Ishikawa (cell line): ENCODE measurements at regions not wholly inside any gene's neighbourhood (a gene's known extent, or its start where the extent isn't known, plus 50 kb on each side); places are given as distances from the start of the nearest gene placed in this dataset.

Source experiments
- CREB1 ChIP-seq: IDR thresholded peaks from 2 replicates; pipeline ENCODE4 v1.6.1; 2012; ENCODE audit warnings: low read depth
- EP300 ChIP-seq: IDR thresholded peaks from 2 replicates; pipeline ENCODE4 v1.6.1; 2012; ENCODE audit warnings: borderline replicate concordance
- FOXM1 ChIP-seq: IDR thresholded peaks from 2 replicates; pipeline ENCODE4 v1.6.1; 2012; ENCODE audit warnings: low read depth, borderline replicate concordance
- NFIC ChIP-seq: IDR thresholded peaks from 2 replicates; pipeline ENCODE4 v1.6.1; 2012
- RAD21 ChIP-seq: IDR thresholded peaks from 2 replicates; pipeline ENCODE4 v1.6.1; 2012; ENCODE audit warnings: low read depth
- REST ChIP-seq: IDR thresholded peaks from 2 replicates; pipeline ENCODE4 v1.6.1; 2012; ENCODE audit warnings: low read depth, mild to moderate bottlenecking
- TAF1 ChIP-seq: IDR thresholded peaks from 2 replicates; pipeline ENCODE4 v1.6.1; 2012; ENCODE audit warnings: low read depth, mild to moderate bottlenecking
- TCF12 ChIP-seq: IDR thresholded peaks from 2 replicates; pipeline ENCODE4 v1.6.1; 2012; ENCODE audit warnings: low read depth
- YY1 ChIP-seq: IDR thresholded peaks from 2 replicates; pipeline ENCODE4 v1.6.1; 2012; ENCODE audit warnings: low read depth
- ZBTB7A ChIP-seq: IDR thresholded peaks from 2 replicates; pipeline ENCODE4 v1.6.1; 2012; ENCODE audit warnings: low read depth
- TF ChIP-seq, protein P1 (sequence below): IDR thresholded peaks from 2 replicates; pipeline ENCODE4 v1.6.1; 2012
- TF ChIP-seq, protein P2 (sequence below): IDR thresholded peaks from 2 replicates; pipeline ENCODE4 v1.6.1; 2012

GRCh38 chr5:89199306-89199705 lies 316.3 kb upstream of the MEF2C start:
- TF ChIP-seq, protein P1, sequence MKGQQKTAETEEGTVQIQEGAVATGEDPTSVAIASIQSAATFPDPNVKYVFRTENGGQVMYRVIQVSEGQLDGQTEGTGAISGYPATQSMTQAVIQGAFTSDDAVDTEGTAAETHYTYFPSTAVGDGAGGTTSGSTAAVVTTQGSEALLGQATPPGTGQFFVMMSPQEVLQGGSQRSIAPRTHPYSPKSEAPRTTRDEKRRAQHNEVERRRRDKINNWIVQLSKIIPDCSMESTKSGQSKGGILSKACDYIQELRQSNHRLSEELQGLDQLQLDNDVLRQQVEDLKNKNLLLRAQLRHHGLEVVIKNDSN: no peak
- TF ChIP-seq, protein P2, sequence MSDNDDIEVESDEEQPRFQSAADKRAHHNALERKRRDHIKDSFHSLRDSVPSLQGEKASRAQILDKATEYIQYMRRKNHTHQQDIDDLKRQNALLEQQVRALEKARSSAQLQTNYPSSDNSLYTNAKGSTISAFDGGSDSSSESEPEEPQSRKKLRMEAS: no peak
- TF ChIP-seq CREB1: no peak
- TF ChIP-seq TAF1: no peak
- TF ChIP-seq NFIC: no peak
- TF ChIP-seq YY1: no peak
- TF ChIP-seq EP300: no peak
- no peak for TF ChIP-seq RAD21
- TF ChIP-seq FOXM1: no peak
- TF ChIP-seq REST: no peak
- TF ChIP-seq ZBTB7A: no peak
- no peak for TF ChIP-seq TCF12
